B cell (primary cell): ENCODE measurements at regions not wholly inside any gene's neighbourhood (a gene's known extent, or its start where the extent isn't known, plus 50 kb on each side); places are given as distances from the start of the nearest gene placed in this dataset.

Source experiments
- ATAC-seq: fragments of 200-7000 bp; cut with Tn5 transposase; one replicate; pipeline ENCODE4 v1.10.0; 2021; ENCODE audit warnings: low read depth, mild to moderate bottlenecking, moderate number of reproducible peaks, moderate library complexity
- CTCF ChIA-PET: fragments of 350-600 bp; sonication (Branson Sonifier 250); formaldehyde crosslinking; loops from one replicate; lab custom pipeline; 2021; ENCODE audit warnings: antibody characterized with exemption, inconsistent platforms; lab: Charles Lee
- POLR2A ChIA-PET: fragments of 350-600 bp; sonication (Branson Sonifier 250); formaldehyde crosslinking; loops from one replicate; lab custom pipeline; 2021; ENCODE audit warnings: antibody characterized with exemption; lab: Charles Lee
- DNase-seq: peaks from one replicate; pipeline ENCODE4 v3.0.0; 2013
- H2AFZ ChIP-seq: 2 replicates; pipeline ENCODE4 v1.6.1; 2012; ENCODE audit warnings: mild to moderate bottlenecking, low read depth, low read length; ENCODE audit not compliant: insufficient read depth, poor library complexity, severe bottlenecking
- H3K27ac ChIP-seq, 2 donors: 1 replicate in 1 of 2; 2 replicates in 1 of 2; pipeline ENCODE4 v1.5.1; 2012 to 2013; ENCODE audit warnings: low read length in 2 of 2, mild to moderate bottlenecking in 2 of 2, moderate library complexity in 1 of 2
- H3K27me3 ChIP-seq, 4 experiments: fragments of 200-600 bp in 1 of 4; sonication (generic) in 1 of 4; replicated peaks in 1 of 4; 1 replicate in 2 of 4; 2 replicates in 2 of 4; pipeline versions ENCODE4 v1.6.1 to v1.7.0; 2013 to 2016; ENCODE audit warnings: low read length in 3 of 4, mild to moderate bottlenecking in 2 of 4, mixed read lengths in 1 of 4, moderate library complexity in 1 of 4; ENCODE audit not compliant: insufficient read depth in 4 of 4, control insufficient read depth in 3 of 4; ENCODE audit errors: control extremely low read depth in 1 of 4
- H3K36me3 ChIP-seq, 2 experiments: replicated peaks in 1 of 2; 1 replicate in 1 of 2; 2 replicates in 1 of 2; pipeline versions ENCODE4 v1.6.1 to v1.7.1; 2013; ENCODE audit warnings: low read length in 1 of 2; ENCODE audit not compliant: insufficient read depth in 2 of 2, control insufficient read depth in 1 of 2; ENCODE audit errors: control extremely low read depth in 1 of 2, extremely low read depth in 1 of 2
- H3K4me1 ChIP-seq, 2 donors: fragments of 200-600 bp in 1 of 2; sonication (generic) in 1 of 2; 1 replicate in 1 of 2; 2 replicates in 1 of 2; pipeline versions ENCODE4 v1.5.1 to v1.6.1; 2013 to 2017; ENCODE audit warnings: low read length in 2 of 2; ENCODE audit not compliant: control insufficient read depth in 2 of 2, insufficient read depth in 2 of 2
- H3K4me2 ChIP-seq: replicated peaks from 2 replicates; pipeline ENCODE3; 2012; ENCODE audit warnings: mild to moderate bottlenecking, low read depth, low read length; ENCODE audit not compliant: poor library complexity, severe bottlenecking
- H3K4me3 ChIP-seq, 5 experiments: fragments of 200-600 bp in 1 of 5; sonication (generic) in 1 of 5; 1 replicate in 3 of 5; 2 replicates in 2 of 5; pipeline versions ENCODE4 v1.5.1 to v1.7.0; 2011 to 2016; ENCODE audit warnings: low read length in 4 of 5, mild to moderate bottlenecking in 4 of 5, low read depth in 2 of 5, control low read depth in 1 of 5, moderate library complexity in 1 of 5; ENCODE audit not compliant: insufficient read depth in 1 of 5; ENCODE audit errors: control extremely low read depth in 1 of 5, extremely low read depth in 1 of 5
- H3K79me2 ChIP-seq: fragments of 200-600 bp; sonication (generic); one replicate; pipeline ENCODE4 v1.6.0; 2016; ENCODE audit warnings: low read length; ENCODE audit not compliant: control insufficient read depth, insufficient read depth
- H3K9ac ChIP-seq: fragments of 200-600 bp; sonication (generic); 2 replicates; pipeline ENCODE4 v1.6.1; 2017; ENCODE audit warnings: mild to moderate bottlenecking, low read length, moderate library complexity
- H3K9me3 ChIP-seq, 3 donors: one replicate each; pipeline versions ENCODE4 v1.6.1 to v1.7.1; 2013; ENCODE audit warnings: low read length in 2 of 3; ENCODE audit not compliant: control insufficient read depth in 2 of 3, insufficient read depth in 1 of 3; ENCODE audit errors: control extremely low read depth in 1 of 3
- H4K20me1 ChIP-seq: 2 replicates; pipeline ENCODE4 v1.6.0; 2012; ENCODE audit warnings: mild to moderate bottlenecking, low read length; ENCODE audit not compliant: insufficient read depth, control insufficient read depth, poor library complexity, severe bottlenecking
- H3K27ac Mint-ChIP-seq: one replicate; pipeline ENCODE4 v1.8.0; 2021; ENCODE audit warnings: mixed read lengths
- H3K27me3 Mint-ChIP-seq: one replicate; pipeline ENCODE4 v1.8.0; 2021; ENCODE audit warnings: mixed read lengths
- H3K4me1 Mint-ChIP-seq: one replicate; pipeline ENCODE4 v1.8.0; 2021; ENCODE audit warnings: mixed read lengths
- H3K4me3 Mint-ChIP-seq: one replicate; pipeline ENCODE4 v1.8.0; 2021; ENCODE audit warnings: mixed read lengths
- H3K9me3 Mint-ChIP-seq: one replicate; pipeline ENCODE4 v1.8.0; 2022; ENCODE audit warnings: mixed read lengths; ENCODE audit not compliant: insufficient read depth
- CTCF ChIP-seq: fragments of 200-600 bp; IDR thresholded peaks from one replicate; pipeline ENCODE4 v1.8.0; 2022; ENCODE audit warnings: antibody characterized with exemption, mild to moderate bottlenecking
- EZH2 ChIP-seq: IDR thresholded peaks from 2 replicates; pipeline ENCODE4 v1.6.1; 2012; ENCODE audit warnings: borderline replicate concordance, low read depth, mild to moderate bottlenecking, moderate library complexity, low read length; ENCODE audit not compliant: insufficient read depth, poor library complexity, severe bottlenecking
- WGBS: methylation state at CpG from one replicate; pipeline ENCODE4 v1.1.5; 2013; ENCODE audit warnings: missing lambda C conversion rate; ENCODE audit not compliant: insufficient coverage; 5-methylcytosine and 5-hydroxymethylcytosine counted together
- intact Hi-C: fragments of 100-400 bp; cut with micrococcal nuclease; formaldehyde crosslinking; loops from one replicate; pipeline ENCODE4 v1.10.0; 2022

- Histone ChIP-seq H3K4me3 (no peak overlapping the region), H3K36me3 (no peaks in the 10 kb centered on the region), H3K9me3 (no peaks in the 10 kb centered on the region), H3K9ac (no peak overlapping the region), H2AFZ (no peak overlapping the region), H3K27me3 (no peaks in the 10 kb centered on the region), H3K4me1 (no peaks in the 10 kb centered on the region), H4K20me1 (no peaks in the 10 kb centered on the region), H3K79me2 (no peaks in the 10 kb centered on the region), H3K27ac (no peak overlapping the region), H3K4me2 (no peak overlapping the region)
- intact Hi-C loops = no loop called here
- no peak overlapping the region for H3K4me3 Mint-ChIP-seq
- no peaks in the 10 kb centered on the region for H3K4me1 Mint-ChIP-seq
- TF ChIP-seq CTCF = no peak
- TF ChIP-seq EZH2 = no peak
- no peaks in the 10 kb centered on the region for H3K9me3 Mint-ChIP-seq
- ChIA-PET CTCF (no interaction called here), POLR2A (no interaction called here)
- ATAC-seq (no peak), DNase-seq (no peak)
- no peaks in the 10 kb centered on the region for H3K27me3 Mint-ChIP-seq
- no peak overlapping the region for H3K27ac Mint-ChIP-seq
These were observed 433.2 kb upstream of the SMARCA2 start for GRCh38 chr9:1581926-1582325.

GRCh38 chr9:1591310-1591709 is 423.8 kb upstream of the SMARCA2 start:
- peaks cover 6% of the 10 kb centered on the region for H3K27me3 Mint-ChIP-seq
- H3K27ac Mint-ChIP-seq = no peak overlapping the region
- H3K4me3 ChIP-seq = no peak overlapping the region
- H3K4me2 ChIP-seq = no peak overlapping the region
- DNase-seq (no peak), ATAC-seq (no peak)
- H3K9ac ChIP-seq = no peak overlapping the region
- no peaks in the 10 kb centered on the region for H4K20me1 ChIP-seq
- no peak overlapping the region for H2AFZ ChIP-seq
- H3K9me3 ChIP-seq = peaks cover 0 to 5% (median 0%) of the 10 kb centered on the region in 3 donors
- ChIA-PET CTCF (no interaction called here), POLR2A (no interaction called here)
- H3K4me1 ChIP-seq = no peaks in the 10 kb centered on the region
- intact Hi-C loops = no loop called here
- no peaks in the 10 kb centered on the region for H3K36me3 ChIP-seq
- no peak overlapping the region for H3K27ac ChIP-seq
- no peaks in the 10 kb centered on the region for H3K9me3 Mint-ChIP-seq
- no peaks in the 10 kb centered on the region for H3K4me1 Mint-ChIP-seq
- no peaks in the 10 kb centered on the region for H3K79me2 ChIP-seq
- TF ChIP-seq EZH2 (no peak), CTCF (no peak)
- no peaks in the 10 kb centered on the region for H3K27me3 ChIP-seq
- WGBS = no CpG with 5 or more reads among the region's 1 CpG
- H3K4me3 Mint-ChIP-seq = no peak overlapping the region
